ENCODE measurements at regions not wholly inside any gene's neighbourhood (a gene's known extent, or its start where the extent isn't known, plus 50 kb on each side); places are given as distances from the start of the nearest gene placed in this dataset.

DNA sequence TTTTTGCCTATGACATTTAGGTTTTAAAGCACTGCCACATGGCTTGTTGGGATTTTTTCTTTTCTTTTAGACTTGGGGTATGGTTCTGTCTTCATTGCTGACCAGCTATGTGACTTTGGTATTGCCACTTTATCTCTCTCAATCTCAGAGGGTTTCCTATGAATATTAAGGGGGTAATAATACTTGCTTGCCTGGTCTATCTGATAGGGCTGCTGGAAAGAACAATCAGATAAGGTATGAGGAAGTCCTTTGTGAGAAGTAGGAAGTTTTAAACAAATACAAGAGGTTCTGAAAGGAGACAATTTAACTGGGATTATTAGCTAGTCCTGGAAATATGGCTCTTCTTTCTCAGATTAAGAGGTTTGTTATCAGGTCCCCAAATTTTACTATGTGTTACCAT, 80.8 kb downstream of the ZNF92 start:
- TF ChIP-seq, protein P1, sequence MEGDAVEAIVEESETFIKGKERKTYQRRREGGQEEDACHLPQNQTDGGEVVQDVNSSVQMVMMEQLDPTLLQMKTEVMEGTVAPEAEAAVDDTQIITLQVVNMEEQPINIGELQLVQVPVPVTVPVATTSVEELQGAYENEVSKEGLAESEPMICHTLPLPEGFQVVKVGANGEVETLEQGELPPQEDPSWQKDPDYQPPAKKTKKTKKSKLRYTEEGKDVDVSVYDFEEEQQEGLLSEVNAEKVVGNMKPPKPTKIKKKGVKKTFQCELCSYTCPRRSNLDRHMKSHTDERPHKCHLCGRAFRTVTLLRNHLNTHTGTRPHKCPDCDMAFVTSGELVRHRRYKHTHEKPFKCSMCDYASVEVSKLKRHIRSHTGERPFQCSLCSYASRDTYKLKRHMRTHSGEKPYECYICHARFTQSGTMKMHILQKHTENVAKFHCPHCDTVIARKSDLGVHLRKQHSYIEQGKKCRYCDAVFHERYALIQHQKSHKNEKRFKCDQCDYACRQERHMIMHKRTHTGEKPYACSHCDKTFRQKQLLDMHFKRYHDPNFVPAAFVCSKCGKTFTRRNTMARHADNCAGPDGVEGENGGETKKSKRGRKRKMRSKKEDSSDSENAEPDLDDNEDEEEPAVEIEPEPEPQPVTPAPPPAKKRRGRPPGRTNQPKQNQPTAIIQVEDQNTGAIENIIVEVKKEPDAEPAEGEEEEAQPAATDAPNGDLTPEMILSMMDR (IDR thresholded peaks at IDR 0.05; ENCODE audit: insufficient read depth, low read length): no peak
- TF ChIP-seq REST (IDR thresholded peaks at IDR 0.05; ENCODE audit: insufficient replicate concordance, low read depth): no peak
- TF ChIP-seq POLR2AphosphoS5 (IDR thresholded peaks at IDR 0.05; ENCODE audit: low read depth): no peak

Measured in HL-60 (cell line).